Nephron (organoid): ENCODE measurements at regions not wholly inside any gene's neighbourhood (a gene's known extent, or its start where the extent isn't known, plus 50 kb on each side); places are given as distances from the start of the nearest gene placed in this dataset.

Experiments used
- H3K27ac Mint-ChIP-seq, 3 experiments: 2 replicates each; pipeline ENCODE4 v1.8.0; 2020; ENCODE audit warnings: mixed read lengths in 3 of 3, mild to moderate bottlenecking in 2 of 3, moderate library complexity in 1 of 3
- H3K27me3 Mint-ChIP-seq: 2 replicates; pipeline ENCODE4 v1.8.0; 2021; ENCODE audit warnings: low read depth, mild to moderate bottlenecking, moderate library complexity, mixed read lengths
- H3K36me3 Mint-ChIP-seq: 2 replicates; pipeline ENCODE4 v1.8.0; 2020; ENCODE audit warnings: low read depth, mixed read lengths
- H3K4me1 Mint-ChIP-seq: 2 replicates; pipeline ENCODE4 v1.8.0; 2020; ENCODE audit warnings: mixed read lengths
- H3K4me3 Mint-ChIP-seq, 3 experiments: 2 replicates each; pipeline ENCODE4 v1.8.0; 2020; ENCODE audit warnings: mild to moderate bottlenecking in 3 of 3, mixed read lengths in 3 of 3, moderate library complexity in 2 of 3
- H3K9me3 Mint-ChIP-seq: 2 replicates; pipeline ENCODE4 v1.8.0; 2020; ENCODE audit warnings: mixed read lengths
- CTCF ChIP-seq, 3 experiments: fragments of 200-600 bp; sonication (generic); IDR thresholded peaks; one replicate each; pipeline ENCODE4 v1.5.0; 2021; ENCODE audit warnings: antibody characterized with exemption in 3 of 3; ENCODE audit not compliant: unreplicated experiment in 3 of 3

- Mint-ChIP-seq H3K9me3 (peaks cover 3% of the 10 kb centered on the region), H3K36me3 (no peaks in the 10 kb centered on the region), H3K4me1 (no peaks in the 10 kb centered on the region), H3K4me3 (no peak overlapping the region), H3K27ac (no peak overlapping the region), H3K27me3 (peaks cover 42% of the 10 kb centered on the region)
- TF ChIP-seq CTCF (IDR thresholded peaks at IDR 0.05; ENCODE audit: unreplicated experiment in 3 of 3), result no peak
Measured at GRCh38 chr4:8742546-8742945, 129.1 kb downstream of the HMX1 start.

- H3K9me3 Mint-ChIP-seq, result peaks cover under 1% of the 10 kb centered on the region
- no peaks in the 10 kb centered on the region for H3K36me3 Mint-ChIP-seq
- H3K27me3 Mint-ChIP-seq, result peaks cover 39% of the 10 kb centered on the region
- no peak overlapping the region for H3K27ac Mint-ChIP-seq
- no peaks in the 10 kb centered on the region for H3K4me1 Mint-ChIP-seq
- H3K4me3 Mint-ChIP-seq, result no peak overlapping the region
- no peak for TF ChIP-seq CTCF (IDR thresholded peaks at IDR 0.05; ENCODE audit: unreplicated experiment in 3 of 3)
Measured at GRCh38 chr4:8741513-8742226, 130.0 kb downstream of the HMX1 start.

GRCh38 chr4:8740666-8741395 is 130.8 kb downstream of the HMX1 start:
- Mint-ChIP-seq H3K4me3 (no peak overlapping the region), H3K9me3 (no peaks in the 10 kb centered on the region), H3K27me3 (peaks cover 32% of the 10 kb centered on the region), H3K27ac (no peak overlapping the region), H3K36me3 (no peaks in the 10 kb centered on the region), H3K4me1 (no peaks in the 10 kb centered on the region)
- TF ChIP-seq CTCF (IDR thresholded peaks at IDR 0.05; ENCODE audit: unreplicated experiment in 3 of 3), result no peak

GRCh38 chr4:8739820-8740665 is 131.6 kb downstream of the HMX1 start:
- TF ChIP-seq CTCF (IDR thresholded peaks at IDR 0.05; ENCODE audit: unreplicated experiment in 3 of 3), result no peak
- H3K27me3 Mint-ChIP-seq, result peaks cover 25% of the 10 kb centered on the region
- H3K4me3 Mint-ChIP-seq, result no peak overlapping the region
- H3K9me3 Mint-ChIP-seq, result no peaks in the 10 kb centered on the region
- no peak overlapping the region for H3K27ac Mint-ChIP-seq
- H3K4me1 Mint-ChIP-seq, result no peaks in the 10 kb centered on the region
- no peaks in the 10 kb centered on the region for H3K36me3 Mint-ChIP-seq

GRCh38 chr4:8739317-8739716 is 132.3 kb downstream of the HMX1 start:
- H3K27me3 Mint-ChIP-seq, result peaks cover 18% of the 10 kb centered on the region
- H3K36me3 Mint-ChIP-seq, result no peaks in the 10 kb centered on the region
- TF ChIP-seq CTCF (IDR thresholded peaks at IDR 0.05; ENCODE audit: unreplicated experiment in 3 of 3), result no peak
- H3K4me1 Mint-ChIP-seq, result no peaks in the 10 kb centered on the region
- no peak overlapping the region for H3K27ac Mint-ChIP-seq
- H3K4me3 Mint-ChIP-seq, result no peak overlapping the region
- H3K9me3 Mint-ChIP-seq, result peaks cover 6% of the 10 kb centered on the region
